HL-60 (cell line): ENCODE measurements at regions not wholly inside any gene's neighbourhood (a gene's known extent, or its start where the extent isn't known, plus 50 kb on each side); places are given as distances from the start of the nearest gene placed in this dataset.

Experiments used
- GABPA ChIP-seq: IDR thresholded peaks from 2 replicates; pipeline ENCODE4 v1.6.1; 2012; ENCODE audit warnings: low read depth
- POLR2AphosphoS5 ChIP-seq: IDR thresholded peaks from 2 replicates; pipeline ENCODE4 v1.6.1; 2012; ENCODE audit warnings: low read depth
- TF ChIP-seq, protein P1 (sequence below): IDR thresholded peaks from 2 replicates; pipeline ENCODE4 v1.6.1; 2012; ENCODE audit warnings: low read depth; ENCODE audit not compliant: insufficient replicate concordance
- TF ChIP-seq, protein P2 (sequence below): IDR thresholded peaks from one replicate; pipeline ENCODE4 v1.5.1; 2011; ENCODE audit warnings: low read length, control low read depth, inconsistent platforms; ENCODE audit not compliant: insufficient read depth

DNA sequence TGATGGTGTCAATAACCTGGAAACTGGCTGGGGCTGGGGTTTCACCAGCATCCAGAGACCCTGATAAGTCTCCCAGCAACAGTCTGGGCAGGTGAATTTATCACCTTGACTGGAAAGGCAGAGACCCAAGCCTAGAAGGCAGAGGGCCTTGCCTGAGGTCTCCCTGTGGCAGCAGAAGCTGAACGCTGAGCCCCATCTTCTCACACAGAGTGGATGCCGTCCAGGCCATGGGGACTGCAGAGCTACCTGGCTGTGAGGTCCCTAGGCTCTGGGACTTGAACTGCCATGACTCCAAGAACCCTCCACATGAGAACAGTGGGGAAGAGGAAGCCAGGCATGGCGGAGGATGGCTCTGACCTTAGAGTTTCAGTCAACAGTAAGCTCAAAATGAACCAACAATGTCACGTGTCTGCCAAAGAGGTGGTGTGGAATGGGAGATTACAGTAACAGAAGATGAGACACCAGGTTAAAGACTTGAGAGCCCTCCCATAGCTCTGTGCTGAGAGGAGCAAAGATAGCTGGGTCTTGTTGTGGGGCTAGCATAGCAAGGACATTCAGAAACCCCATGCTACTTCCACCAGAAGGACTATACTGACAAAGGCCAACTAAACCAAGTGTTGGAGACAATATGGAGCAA is 79.1 kb upstream of the LINC01488 start:
- TF ChIP-seq, protein P1, sequence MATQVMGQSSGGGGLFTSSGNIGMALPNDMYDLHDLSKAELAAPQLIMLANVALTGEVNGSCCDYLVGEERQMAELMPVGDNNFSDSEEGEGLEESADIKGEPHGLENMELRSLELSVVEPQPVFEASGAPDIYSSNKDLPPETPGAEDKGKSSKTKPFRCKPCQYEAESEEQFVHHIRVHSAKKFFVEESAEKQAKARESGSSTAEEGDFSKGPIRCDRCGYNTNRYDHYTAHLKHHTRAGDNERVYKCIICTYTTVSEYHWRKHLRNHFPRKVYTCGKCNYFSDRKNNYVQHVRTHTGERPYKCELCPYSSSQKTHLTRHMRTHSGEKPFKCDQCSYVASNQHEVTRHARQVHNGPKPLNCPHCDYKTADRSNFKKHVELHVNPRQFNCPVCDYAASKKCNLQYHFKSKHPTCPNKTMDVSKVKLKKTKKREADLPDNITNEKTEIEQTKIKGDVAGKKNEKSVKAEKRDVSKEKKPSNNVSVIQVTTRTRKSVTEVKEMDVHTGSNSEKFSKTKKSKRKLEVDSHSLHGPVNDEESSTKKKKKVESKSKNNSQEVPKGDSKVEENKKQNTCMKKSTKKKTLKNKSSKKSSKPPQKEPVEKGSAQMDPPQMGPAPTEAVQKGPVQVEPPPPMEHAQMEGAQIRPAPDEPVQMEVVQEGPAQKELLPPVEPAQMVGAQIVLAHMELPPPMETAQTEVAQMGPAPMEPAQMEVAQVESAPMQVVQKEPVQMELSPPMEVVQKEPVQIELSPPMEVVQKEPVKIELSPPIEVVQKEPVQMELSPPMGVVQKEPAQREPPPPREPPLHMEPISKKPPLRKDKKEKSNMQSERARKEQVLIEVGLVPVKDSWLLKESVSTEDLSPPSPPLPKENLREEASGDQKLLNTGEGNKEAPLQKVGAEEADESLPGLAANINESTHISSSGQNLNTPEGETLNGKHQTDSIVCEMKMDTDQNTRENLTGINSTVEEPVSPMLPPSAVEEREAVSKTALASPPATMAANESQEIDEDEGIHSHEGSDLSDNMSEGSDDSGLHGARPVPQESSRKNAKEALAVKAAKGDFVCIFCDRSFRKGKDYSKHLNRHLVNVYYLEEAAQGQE: no peak
- TF ChIP-seq, protein P2, sequence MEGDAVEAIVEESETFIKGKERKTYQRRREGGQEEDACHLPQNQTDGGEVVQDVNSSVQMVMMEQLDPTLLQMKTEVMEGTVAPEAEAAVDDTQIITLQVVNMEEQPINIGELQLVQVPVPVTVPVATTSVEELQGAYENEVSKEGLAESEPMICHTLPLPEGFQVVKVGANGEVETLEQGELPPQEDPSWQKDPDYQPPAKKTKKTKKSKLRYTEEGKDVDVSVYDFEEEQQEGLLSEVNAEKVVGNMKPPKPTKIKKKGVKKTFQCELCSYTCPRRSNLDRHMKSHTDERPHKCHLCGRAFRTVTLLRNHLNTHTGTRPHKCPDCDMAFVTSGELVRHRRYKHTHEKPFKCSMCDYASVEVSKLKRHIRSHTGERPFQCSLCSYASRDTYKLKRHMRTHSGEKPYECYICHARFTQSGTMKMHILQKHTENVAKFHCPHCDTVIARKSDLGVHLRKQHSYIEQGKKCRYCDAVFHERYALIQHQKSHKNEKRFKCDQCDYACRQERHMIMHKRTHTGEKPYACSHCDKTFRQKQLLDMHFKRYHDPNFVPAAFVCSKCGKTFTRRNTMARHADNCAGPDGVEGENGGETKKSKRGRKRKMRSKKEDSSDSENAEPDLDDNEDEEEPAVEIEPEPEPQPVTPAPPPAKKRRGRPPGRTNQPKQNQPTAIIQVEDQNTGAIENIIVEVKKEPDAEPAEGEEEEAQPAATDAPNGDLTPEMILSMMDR: no peak
- TF ChIP-seq POLR2AphosphoS5: no peak
- no peak for TF ChIP-seq GABPA
